SK-N-MC (cell line): ENCODE measurements at regions not wholly inside any gene's neighbourhood (a gene's known extent, or its start where the extent isn't known, plus 50 kb on each side); places are given as distances from the start of the nearest gene placed in this dataset.

Experiments used
- EZH2 ChIP-seq: fragments of 200-600 bp; sonication (generic); IDR thresholded peaks from one replicate; pipeline ENCODE4 v1.6.1; 2017; ENCODE audit warnings: antibody characterized with exemption
- POLR2AphosphoS5 ChIP-seq: IDR thresholded peaks from 2 replicates; pipeline ENCODE4 v1.6.1; 2012; ENCODE audit warnings: mild to moderate bottlenecking, low read depth, low read length, borderline replicate concordance

DNA sequence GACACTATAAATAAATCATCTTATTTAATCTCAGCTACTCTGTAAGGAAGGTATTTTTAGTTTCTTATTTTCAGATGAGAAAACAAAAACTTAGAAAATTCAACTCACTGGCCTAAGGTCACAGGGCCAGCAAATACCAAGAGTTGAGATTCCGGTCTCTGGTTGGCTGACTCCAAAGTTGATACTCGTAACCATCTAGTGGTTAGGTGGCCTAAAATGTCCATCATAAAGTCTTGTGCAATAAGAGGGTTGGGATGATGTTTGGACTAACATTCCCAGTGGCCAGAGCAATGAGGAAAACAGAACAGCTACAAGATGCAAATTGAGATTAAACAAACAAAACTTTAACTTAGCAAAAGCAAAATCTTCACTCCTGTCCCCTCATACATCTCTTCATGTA lies 360.3 kb downstream of the FIGN start:
- no peak for TF ChIP-seq POLR2AphosphoS5
- TF ChIP-seq EZH2, result no peak
